22Rv1 (cell line): ENCODE measurements at regions not wholly inside any gene's neighbourhood (a gene's known extent, or its start where the extent isn't known, plus 50 kb on each side); places are given as distances from the start of the nearest gene placed in this dataset.

Experiments used
- CTCF ChIP-seq: fragments of 450-650 bp; IDR thresholded peaks from 2 replicates; pipeline ENCODE4 v1.5.1; 2017; ENCODE audit warnings: mild to moderate bottlenecking
- ZFX ChIP-seq: fragments of 450-650 bp; IDR thresholded peaks from 2 replicates; pipeline ENCODE4 v1.6.1; 2017; ENCODE audit warnings: antibody characterized with exemption, borderline replicate concordance

DNA sequence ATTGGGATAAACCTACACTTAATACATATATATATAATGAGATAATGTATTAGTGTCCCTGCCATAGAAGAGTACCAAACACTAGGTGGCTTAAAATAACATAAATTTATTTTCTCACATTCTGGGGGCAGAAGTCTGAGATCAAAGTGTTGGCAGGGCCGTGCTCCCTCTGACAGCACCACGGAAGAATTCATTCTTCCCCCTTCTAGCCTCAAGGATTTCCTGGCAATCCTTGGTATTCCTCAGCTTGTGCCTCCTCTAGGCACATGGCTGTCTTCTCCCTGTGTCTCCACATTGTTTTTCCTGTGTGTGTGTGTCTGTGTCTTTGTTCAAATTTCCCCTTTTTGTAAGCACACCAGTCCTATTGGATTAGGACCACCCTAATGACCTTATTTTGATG, 115.2 kb upstream of the AGBL1 start:
- TF ChIP-seq CTCF (no peak), ZFX (no peak)
